HG02973 (cell line): ENCODE measurements at regions not wholly inside any gene's neighbourhood (a gene's known extent, or its start where the extent isn't known, plus 50 kb on each side); places are given as distances from the start of the nearest gene placed in this dataset.
"Not testable (repeated sequence)": the region's sequence is repeated elsewhere in the genome, so short reads cannot be mapped to it uniquely, and the experiment has no call there.

Source experiments
- ATAC-seq: cut with Tn5 transposase; IDR thresholded peaks from one replicate; pipeline ENCODE4 v1.9.1; 2021; ENCODE audit warnings: moderate library complexity; ENCODE audit not compliant: unreplicated experiment

DNA sequence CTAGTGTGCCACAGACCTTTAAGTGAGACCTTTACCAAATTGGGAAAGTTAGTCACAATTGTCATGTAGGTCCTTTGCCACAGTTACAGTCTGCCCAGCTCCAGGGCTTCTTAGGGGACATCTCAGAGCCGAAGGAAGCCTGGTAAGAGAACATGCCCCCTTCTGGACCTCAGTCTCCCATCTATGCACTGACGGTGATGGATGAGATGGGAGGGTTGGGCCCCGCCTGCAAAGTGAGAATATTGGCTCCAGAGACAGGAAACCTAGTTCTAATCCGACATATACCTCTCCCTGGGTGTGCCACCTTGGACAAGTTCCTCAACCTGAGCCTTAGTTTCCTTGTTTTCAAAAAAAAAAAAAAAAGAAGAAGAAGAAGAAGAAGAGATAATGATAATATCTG, 85.1 kb upstream of the NAV2 start:
- ATAC-seq, result no peak

DNA sequence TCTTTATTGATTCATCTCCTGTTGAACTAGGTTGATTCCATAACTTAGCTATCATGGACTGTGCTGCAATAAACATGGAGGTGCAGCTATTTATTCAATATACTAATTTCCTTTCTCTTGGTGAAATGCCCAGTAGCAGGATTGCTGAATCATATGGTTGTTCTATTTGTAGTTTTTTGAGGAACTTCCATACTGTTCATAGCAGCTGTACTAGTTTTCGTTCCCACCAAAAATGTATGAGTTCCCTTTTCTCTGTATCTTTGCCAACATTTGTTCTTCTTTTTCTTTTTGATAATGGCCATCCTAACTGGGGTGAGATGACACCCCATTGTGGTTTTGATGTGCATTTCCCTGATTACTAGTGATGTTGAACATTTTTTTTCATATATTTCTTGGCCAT, 87.2 kb upstream of the NAV2 start:
- ATAC-seq, result no peak

DNA sequence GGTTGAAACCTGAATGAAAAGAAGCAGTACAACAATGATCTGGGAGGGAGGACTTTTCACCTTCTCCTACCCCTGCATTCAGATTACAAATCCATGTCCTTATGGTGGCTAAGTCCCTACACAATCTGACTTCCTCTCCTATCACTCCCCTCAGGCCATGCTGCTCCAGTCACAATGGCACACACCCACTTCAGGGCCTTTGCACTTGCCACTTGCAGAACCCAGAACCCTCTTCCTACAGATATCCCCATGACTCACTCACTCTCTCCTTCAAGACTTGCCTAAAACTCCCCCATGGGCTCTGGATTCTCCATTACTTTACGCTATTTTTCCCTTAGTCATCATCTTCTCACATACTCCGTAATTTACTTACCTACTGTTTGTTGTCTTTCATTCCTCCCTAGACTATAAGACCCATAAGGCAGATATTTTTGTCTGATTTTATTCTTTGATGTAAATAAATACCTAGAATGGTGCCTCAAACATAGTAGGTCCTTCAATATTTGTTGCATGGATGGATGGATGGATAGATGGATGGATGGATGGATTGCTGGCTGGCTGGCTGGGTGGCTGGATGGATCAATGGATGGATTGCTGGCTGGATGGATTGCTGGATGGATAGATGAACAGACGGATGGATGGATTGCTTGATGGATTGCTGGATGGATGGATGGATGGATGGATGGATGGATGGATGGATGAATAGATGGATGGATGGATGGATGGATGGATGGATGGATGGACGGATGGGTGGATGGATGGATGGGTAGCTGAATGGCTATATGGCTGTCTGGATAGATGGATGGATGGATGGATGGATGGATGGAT, 94.7 kb upstream of the NAV2 start:
- ATAC-seq, result no peak

DNA sequence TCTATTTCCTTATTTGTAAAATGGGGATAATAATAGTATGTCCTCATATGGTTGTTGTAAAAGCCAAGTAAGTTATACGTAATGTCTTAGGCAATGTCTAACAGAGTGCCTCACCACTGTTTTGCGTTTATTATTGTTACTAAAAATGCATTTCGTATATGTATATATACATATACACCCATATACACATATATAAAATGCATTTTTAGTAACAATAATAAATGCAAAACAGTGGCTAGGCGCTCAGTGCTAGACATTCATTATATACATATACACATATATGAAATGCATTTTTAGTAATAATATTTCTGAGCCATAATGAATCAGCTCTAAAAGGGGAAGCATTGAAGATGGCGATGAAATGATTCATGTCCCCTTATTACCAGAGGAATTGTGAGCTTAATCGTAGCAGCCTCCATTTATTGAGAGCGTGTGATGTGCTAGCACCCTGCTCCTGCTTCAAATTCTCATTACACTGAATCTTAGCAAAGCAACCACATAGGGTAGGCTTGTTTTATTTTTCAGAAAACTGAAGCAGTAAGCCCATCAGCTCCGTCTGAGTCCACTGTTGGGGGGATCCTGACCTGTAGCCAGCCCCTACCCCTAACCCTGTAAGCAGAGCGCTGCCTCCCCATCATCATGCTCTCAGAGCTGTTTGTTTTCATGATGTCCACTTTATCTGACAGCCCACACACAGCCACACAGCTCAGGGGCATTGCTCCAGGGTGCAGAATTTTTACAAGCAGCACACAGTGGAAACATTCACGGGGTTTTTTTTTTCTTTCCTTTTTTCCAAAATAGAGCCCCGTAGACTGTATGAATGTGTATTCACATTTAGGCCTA, 97.1 kb upstream of the NAV2 start:
- ATAC-seq, result no peak

DNA sequence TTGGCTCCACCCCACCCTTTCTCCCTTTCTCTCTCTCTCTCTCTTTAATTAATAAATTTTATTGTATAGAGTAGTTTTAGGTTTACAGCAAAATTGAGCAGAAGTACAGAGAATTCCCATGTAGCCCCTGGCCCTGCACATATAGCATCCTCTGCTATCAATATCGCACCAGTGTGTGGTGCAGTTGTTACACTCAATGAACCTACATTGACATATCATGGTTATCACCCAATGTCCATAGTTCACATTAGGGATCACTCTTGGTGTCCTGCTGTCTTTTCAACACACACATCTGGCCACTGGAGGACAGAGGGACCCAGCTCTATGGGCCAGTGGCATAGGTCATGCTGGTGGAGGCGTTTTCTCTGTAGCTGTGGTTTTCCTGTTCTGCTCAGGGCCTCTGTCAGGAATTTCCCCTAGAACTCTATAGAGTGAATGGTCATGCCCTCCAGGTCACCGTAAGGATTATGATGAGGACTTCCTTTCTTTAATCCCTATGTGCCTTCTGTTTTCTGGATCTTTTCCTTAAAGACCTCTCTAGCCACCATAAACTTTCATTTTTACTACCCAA, 98.2 kb upstream of the NAV2 start:
- ATAC-seq, result no peak

DNA sequence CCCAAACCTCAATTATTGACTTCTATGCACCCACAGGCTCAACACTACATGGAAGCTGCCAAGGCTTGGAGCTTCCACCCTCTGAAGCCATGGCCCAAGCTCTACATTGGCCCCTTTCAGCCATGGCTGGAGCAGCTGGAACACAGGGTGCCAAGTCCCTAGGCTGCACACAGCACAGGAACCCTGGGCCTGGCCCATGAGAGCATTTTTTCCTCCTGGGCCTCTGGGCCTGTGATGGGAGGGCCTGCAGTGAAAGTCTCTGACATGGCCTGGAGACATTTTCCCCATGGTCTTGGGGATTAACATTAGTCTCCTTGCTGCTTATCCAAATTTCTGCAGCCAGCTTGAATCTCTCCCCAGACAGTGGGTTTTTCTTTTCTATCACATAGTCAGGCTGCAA, 100.6 kb upstream of the NAV2 start:
- ATAC-seq, result not testable (repeated sequence)

DNA sequence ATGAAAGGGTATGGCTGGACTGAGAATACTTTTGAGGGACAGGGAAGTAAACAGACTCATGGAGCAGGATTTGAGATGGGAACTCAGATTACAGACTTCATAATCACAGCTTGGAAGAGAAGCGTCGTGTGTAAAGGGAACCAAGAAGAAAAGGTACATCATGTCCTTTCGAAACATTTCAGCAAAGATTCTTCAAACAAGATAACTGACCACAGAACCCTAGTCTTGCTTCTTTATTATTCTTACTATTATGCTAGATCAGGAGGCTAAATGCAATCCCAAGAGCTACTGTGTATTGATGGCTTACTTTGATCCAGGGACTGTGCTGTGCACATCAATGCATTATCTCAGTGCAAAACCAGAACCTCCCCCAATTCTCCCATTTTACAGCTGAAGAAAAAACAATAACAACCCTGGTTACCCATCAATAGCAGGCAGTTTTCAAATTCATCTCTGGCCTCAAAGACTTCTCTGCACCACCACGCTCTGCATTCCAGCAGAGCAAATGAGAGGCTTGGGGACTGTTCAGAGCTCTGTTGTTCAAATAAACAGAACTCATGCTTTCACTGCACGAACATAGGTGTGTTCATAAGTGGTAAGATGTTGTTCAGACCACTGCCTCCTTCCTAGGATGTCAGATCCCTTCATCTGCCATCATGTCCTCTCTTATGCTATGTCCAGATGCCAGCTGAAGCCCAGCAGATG, 104.8 kb upstream of the NAV2 start:
- no peak for ATAC-seq

DNA sequence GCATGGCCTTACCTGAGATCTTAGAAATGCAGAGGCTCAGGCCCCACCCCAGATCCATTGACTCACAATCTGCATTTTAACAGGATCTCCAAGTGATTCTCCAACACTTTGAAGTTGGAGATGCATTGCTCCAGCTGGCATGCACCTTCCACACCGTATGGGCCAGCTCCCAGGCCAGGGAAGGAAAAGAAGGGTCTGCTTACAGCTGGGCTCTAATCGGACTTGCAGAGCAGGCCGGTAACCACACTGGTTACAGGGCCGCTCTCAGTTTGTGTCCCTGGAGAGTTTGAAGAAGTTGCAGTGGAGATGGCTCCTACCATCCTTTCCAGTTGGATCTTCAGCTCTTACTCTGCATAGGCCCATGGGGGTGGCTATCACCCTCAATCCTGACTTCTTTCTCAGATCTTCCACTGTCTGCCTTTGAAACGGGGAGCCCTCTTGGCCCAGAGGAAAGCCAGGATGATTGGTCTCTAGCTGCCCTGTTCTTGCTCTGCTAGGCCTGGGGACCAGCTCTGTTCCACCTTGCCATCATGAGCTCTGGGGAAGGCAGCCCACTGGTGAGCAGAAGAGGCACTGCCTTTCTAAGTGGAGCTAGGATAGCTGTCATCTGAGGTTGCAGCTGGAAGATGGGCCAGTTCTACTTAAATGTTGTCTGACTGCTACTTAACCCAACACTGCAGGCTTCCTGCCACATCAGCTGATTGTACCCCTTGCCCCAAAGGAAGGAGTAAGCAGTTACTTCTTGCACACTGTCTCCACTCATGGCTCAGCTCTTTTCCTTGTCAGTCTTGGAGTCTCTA, 105.6 kb upstream of the NAV2 start:
- ATAC-seq, result no peak

DNA sequence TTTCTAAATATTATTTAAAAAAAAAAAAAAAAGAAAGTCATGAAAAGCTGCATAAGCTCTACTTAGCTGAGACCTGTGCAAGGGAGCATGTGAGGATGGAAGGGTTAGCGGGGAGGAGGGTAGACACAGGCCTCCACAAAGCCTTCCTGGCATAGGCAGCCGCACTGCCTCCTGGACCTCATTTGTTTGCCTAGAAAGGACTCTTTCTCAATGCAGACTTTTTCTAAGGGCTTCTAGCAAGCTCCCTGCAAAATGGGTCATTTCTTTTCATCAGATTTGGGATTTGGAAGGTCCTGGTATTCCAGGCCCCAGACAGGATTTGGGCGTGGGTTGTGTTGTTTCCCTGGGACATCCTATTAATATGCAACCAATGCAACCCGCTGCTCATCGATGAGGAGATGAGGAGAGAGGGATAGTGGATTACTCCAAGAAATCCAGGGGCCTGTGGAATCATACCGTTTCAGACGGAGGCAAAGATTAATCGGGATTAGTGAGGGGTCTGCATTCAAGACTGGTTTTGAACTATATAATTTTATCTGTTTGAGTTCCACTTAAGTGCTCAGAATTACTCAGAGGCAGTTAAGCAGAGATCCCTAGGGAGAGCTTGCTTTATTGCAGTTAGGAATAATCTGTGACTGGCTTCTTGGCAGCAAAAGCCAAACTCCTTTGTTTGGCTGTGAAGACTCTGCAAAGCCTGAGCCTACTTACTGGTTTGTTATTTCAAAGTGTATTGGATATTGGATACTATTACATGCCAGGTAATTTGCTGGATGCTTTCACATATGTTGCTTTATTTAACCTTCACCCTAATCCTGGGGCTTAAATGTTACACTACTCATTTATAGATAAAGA, 106.9 kb upstream of the NAV2 start:
- no peak for ATAC-seq

DNA sequence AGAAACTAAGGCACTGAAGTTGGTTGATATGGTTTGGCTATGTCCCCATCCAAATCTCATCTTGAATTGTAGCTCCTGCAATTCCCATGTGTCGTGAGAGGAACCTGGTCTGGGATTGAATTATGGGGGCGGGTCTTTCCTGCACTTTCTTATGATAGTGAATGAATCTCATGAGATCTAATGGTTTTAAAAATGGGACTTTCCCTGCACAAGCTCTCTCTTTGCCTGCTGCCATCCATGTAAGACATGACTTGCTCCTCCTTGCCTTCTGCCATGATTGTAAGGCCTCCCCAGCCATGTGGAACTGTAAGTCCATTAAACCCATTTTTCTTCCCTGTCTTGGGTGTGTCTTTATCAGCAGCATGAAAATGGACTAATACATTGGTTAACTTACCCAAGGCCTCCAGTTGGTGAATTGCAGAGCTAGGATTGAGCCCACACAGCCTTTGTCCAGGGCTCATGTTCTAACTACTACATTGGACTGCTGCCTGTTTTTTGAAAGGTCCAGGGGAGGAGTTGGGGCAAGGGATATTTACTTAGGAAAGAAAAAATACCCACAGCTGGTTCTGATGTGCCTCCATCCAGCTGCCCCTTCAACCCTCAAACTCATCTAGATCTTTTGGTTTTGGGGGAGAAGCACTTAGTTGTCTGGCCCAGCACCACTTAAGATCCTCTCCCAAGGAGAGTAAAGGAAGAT, 107.8 kb upstream of the NAV2 start:
- ATAC-seq, result no peak

DNA sequence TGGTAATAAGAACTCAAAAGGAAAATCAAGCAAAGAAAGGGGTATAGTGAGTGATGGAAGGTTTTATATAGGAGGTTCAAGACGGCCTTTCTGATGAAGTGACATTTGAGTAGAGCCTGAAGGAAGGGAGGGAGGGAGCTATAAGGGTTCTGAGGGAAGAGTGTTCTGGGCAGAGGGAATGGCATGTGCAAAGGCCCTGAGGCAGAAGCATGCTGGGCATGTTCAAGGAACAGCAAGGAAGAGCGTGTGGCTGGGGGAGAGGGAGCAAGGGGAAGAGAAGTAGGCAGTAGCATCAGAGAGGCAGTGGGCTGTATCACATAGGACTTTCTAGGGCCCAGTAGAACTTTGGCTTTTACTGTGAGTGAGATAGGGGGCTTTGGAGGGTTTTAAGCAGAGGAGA, 108.9 kb upstream of the NAV2 start:
- no peak for ATAC-seq

DNA sequence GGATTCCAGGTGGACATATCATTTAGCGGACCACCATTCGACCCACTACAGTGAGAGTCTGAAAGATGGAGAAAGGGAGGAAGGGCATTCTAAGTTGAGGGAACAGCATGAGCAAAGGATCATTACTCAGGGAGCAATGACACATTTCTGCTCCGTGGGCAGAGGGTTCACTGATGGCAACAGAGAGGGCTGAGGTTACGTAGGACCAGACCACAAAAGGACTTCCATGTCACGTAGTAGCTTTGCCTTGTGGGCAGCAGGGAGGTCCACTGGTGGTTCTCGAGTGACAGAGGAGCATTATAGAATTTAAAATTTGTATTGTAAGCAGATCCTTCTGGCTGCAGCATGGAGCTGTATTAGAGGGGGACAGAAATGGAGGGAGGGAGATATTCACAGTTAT, 109.7 kb upstream of the NAV2 start:
- no peak for ATAC-seq

DNA sequence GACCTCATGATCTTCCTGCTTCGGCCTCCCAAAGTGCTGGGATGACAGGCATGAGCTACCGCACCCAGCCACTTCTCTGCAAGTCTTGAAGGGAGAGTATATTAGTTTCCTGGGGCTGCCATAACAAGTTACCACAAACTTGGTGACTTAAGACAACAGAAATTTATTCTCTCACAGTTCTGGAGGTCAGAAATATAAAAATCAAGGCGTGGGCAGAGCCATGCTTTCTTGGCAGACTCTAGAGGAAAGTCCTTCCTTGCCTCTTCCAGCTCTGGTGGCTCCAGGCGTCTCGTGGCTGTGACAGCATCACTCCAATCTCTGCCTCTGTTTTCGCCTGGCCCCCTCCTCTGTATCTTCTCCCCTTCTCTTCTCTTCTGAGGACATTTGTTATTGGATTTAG, 110.2 kb upstream of the NAV2 start:
- no peak for ATAC-seq

DNA sequence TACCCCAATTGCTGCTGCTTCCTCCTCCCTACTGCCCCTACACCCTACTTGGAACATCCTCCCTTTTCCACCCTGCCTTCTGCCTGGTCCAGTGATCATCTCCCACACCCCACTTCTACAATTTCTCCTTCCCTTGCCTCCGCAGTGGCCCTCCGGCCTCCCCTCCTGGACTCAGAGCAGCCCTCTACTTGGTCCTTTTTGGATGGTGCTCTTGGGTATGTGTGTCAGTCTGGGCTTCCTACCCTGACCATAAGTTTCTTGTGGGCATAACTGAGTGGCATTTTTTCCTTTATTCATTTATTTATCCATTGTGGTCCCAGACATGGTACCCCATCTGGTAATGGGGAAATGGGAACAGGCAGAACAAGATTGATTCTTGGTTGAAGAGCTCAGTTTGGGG, 111.4 kb upstream of the NAV2 start:
- ATAC-seq, result no peak

DNA sequence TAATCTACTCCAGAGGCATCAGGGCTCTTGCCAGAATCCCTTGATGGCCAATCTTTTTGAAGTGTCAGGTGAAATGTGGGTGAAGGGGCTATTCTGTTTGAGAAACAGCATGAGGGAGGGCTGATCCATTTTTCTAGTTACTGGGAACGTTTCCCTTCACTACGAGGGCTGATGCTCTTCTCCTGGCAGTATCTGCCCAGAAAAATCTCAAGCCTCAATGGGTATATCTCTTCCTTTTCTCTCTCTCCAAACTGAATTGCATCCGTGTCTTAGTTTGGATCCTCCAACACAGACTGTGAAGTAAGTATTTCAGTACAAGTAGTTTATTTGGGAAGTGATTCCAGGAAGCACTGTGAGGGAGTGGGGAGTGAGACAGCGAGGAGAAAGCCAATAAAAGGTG, 113.0 kb upstream of the NAV2 start:
- ATAC-seq, result no peak

DNA sequence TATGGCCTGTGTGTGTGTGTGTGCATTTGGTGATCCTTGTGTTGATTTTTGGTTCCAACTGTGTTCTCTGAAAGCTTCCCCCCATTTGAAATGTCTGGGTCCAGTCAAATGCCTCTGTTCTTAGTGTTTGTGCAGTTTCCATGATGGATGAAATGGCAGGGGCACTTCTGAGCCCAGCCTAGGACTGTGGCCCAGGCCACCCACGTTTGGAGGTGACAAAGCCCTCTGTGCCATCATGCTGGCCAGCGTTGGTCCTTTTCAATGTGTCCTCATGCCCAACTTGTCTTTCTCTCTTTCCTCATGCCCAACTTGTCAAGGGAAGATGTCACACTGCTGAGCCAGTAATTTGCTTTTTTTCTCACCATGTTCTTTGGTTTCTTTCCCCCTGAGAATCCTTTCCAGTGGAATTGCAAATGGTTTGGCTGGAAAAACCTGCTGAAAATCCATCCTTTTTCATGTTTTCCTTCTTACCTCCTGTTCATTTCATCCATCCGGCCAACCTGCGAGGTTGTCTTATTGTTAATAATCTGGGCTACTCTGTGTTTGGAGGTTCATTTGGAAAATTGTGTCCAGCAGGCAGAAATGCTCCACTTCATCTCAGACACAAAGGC, 113.7 kb upstream of the NAV2 start:
- ATAC-seq, result no peak

DNA sequence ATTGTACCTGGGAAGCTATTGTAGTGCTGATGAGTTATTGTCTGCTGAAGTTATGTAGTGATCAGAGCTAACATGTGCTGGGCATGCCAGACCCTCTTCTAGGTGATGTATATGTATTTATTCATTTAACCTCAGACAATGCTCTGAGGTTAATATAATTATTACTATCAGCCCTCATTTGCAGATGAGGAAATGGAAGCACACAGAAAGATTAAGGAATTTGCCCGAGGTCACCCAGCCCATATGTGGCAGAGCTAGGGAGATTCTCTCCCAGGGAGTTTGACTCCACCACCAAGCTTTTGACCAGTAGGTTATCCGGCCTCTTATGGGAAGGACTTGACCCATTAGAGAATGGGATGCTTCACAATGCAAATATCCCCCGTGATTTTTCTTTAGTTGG, 114.2 kb upstream of the NAV2 start:
- ATAC-seq, result no peak

DNA sequence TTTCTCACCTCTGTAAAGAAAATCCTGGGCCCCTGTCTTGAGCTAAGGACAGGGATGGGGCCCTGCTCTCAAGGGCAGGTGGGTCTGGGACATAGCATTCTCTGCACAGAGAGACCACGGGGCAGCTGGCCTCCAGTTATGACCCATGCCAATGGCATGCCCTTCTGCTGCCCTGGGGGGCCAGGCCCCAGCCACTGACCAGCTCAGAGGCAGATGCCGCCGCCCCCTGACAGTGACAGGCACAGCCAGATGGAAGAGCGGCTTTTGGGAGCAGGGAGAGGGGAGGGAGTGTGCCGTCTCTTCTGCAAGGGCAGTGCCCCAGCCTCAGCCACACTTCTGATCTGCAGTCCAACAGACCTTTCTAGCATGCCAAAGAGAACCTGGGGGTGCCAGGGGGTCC, 114.8 kb upstream of the NAV2 start:
- no peak for ATAC-seq

DNA sequence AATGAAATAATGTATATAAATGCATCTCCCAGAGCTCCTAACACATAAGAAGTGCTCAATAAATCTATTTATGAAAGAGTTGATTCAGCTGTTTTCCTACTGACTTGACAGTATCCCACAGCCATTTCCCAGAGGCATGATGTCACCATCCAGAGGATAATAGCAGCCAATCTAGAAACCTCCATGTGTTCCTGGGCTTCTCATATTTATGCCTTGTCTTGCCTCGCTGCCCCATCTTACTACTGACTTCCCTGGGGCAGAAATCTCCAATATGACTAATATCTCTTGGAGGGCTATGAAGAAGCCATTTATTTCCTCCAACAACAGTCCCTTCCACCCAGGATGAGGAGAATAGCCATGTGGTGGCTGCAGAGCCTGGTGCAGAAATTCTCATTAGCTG, 115.4 kb upstream of the NAV2 start:
- no peak for ATAC-seq
